ENCODE measurements at regions not wholly inside any gene's neighbourhood (a gene's known extent, or its start where the extent isn't known, plus 50 kb on each side); places are given as distances from the start of the nearest gene placed in this dataset.

- no peak for DNase-seq
- no peaks in the 10 kb centered on the region for H3K27me3 Mint-ChIP-seq
- H3K4me3 Mint-ChIP-seq = no peak overlapping the region
- H3K36me3 Mint-ChIP-seq (ENCODE audit: low read depth) = no peaks in the 10 kb centered on the region
- ChIA-PET CTCF (no interaction called here), POLR2A (no interaction called here)
- intact Hi-C loops (cut with micrococcal nuclease) = no loop called here
- TF ChIP-seq CTCF (IDR thresholded peaks at IDR 0.05) = no peak
- H3K4me1 Mint-ChIP-seq = peaks cover 31% of the 10 kb centered on the region
- no peaks in the 10 kb centered on the region for H3K9me3 Mint-ChIP-seq
- no peak for ATAC-seq (ENCODE audit: low read depth)
- H3K27ac Mint-ChIP-seq = no peak overlapping the region
Observed at GRCh38 chr4:14151101-14151500, 523.6 kb upstream of the BOD1L1 start.

- Mint-ChIP-seq H3K9me3 (no peaks in the 10 kb centered on the region), H3K27ac (no peak overlapping the region), H3K27me3 (no peaks in the 10 kb centered on the region), H3K4me1 (peaks cover 35% of the 10 kb centered on the region), H3K4me3 (no peak overlapping the region), H3K36me3 (ENCODE audit: low read depth) (no peaks in the 10 kb centered on the region)
- no peak for TF ChIP-seq CTCF (IDR thresholded peaks at IDR 0.05)
- no peak for DNase-seq
- intact Hi-C loops (cut with micrococcal nuclease) = no loop called here
- ChIA-PET POLR2A (no interaction called here), CTCF (no interaction called here)
- ATAC-seq (ENCODE audit: low read depth) = peak; percentile 50
Observed at GRCh38 chr4:14152834-14153519, 525.5 kb upstream of the BOD1L1 start.

GRCh38 chr4:14155803-14156202 lies 528.3 kb upstream of the BOD1L1 start:
- Mint-ChIP-seq H3K4me1 (peaks cover 15% of the 10 kb centered on the region), H3K9me3 (no peaks in the 10 kb centered on the region), H3K27me3 (no peaks in the 10 kb centered on the region), H3K27ac (no peak overlapping the region), H3K36me3 (ENCODE audit: low read depth) (no peaks in the 10 kb centered on the region), H3K4me3 (no peak overlapping the region)
- ATAC-seq (ENCODE audit: low read depth) (no peak), DNase-seq (no peak)
- intact Hi-C loops (cut with micrococcal nuclease) = no loop called here
- ChIA-PET CTCF (no interaction called here), POLR2A (no interaction called here)
- no peak for TF ChIP-seq CTCF (IDR thresholded peaks at IDR 0.05)

- DNase-seq = no peak
- no peaks in the 10 kb centered on the region for H3K9me3 Mint-ChIP-seq
- no peak overlapping the region for H3K27ac Mint-ChIP-seq
- no peak for TF ChIP-seq CTCF (IDR thresholded peaks at IDR 0.05)
- H3K4me3 Mint-ChIP-seq = no peak overlapping the region
- no peaks in the 10 kb centered on the region for H3K27me3 Mint-ChIP-seq
- H3K36me3 Mint-ChIP-seq (ENCODE audit: low read depth) = no peaks in the 10 kb centered on the region
- POLR2A ChIA-PET = interaction anchor here (1.1 kb wide), 1 partner anchor 8 kb away, joined by 3 read pairs; no protein-coding TSS in a partner anchor
- ATAC-seq (ENCODE audit: low read depth) = no peak
- intact Hi-C loops (cut with micrococcal nuclease) = no loop called here
- peaks cover 14% of the 10 kb centered on the region for H3K4me1 Mint-ChIP-seq
- CTCF ChIA-PET = no interaction called here
Observed at GRCh38 chr4:14157262-14157661, 529.7 kb upstream of the BOD1L1 start.

GRCh38 chr4:14165222-14165920 lies 537.8 kb upstream of the BOD1L1 start:
- peak; percentile 99 for ATAC-seq (ENCODE audit: low read depth)
- ChIA-PET POLR2A (interaction anchor here (0.7 to 2.8 kb wide), 5 partner anchors 8 to 141 kb away, joined by 3 to 27 read pairs (median 4); no protein-coding TSS in a partner anchor), CTCF (interaction anchor here (0.7 to 1.4 kb wide), 2 partner anchors 11 to 13 kb away, joined by 3 to 4 read pairs; no protein-coding TSS in a partner anchor)
- intact Hi-C loops (cut with micrococcal nuclease) = loop anchor here (1.0 to 2.0 kb wide), 4 partner anchors 13 to 141 kb away; no protein-coding TSS in a partner anchor
- Mint-ChIP-seq H3K36me3 (ENCODE audit: low read depth) (no peaks in the 10 kb centered on the region), H3K27me3 (no peaks in the 10 kb centered on the region), H3K4me3 (peak overlapping the region; percentile 69), H3K27ac (peak overlapping the region; percentile 86), H3K9me3 (peaks cover 3% of the 10 kb centered on the region), H3K4me1 (peaks cover 31% of the 10 kb centered on the region)
- TF ChIP-seq CTCF (IDR thresholded peaks at IDR 0.05) = no peak
- no peak for DNase-seq

Data from activated B cell treated with CpG ODN at 0.5 μM for 24 hours (primary cell).